HCT116 (cell line): ENCODE measurements at regions not wholly inside any gene's neighbourhood (a gene's known extent, or its start where the extent isn't known, plus 50 kb on each side); places are given as distances from the start of the nearest gene placed in this dataset.

Experiments used
- ELF1 ChIP-seq: IDR thresholded peaks from 2 replicates; pipeline ENCODE4 v1.6.1; 2012; ENCODE audit warnings: low read depth, borderline replicate concordance
- SP1 ChIP-seq: IDR thresholded peaks from 2 replicates; pipeline ENCODE4 v1.6.1; 2012; ENCODE audit warnings: low read depth
- TF ChIP-seq, protein P1 (sequence below): IDR thresholded peaks from 2 replicates; pipeline ENCODE4 v1.6.1; 2012

DNA sequence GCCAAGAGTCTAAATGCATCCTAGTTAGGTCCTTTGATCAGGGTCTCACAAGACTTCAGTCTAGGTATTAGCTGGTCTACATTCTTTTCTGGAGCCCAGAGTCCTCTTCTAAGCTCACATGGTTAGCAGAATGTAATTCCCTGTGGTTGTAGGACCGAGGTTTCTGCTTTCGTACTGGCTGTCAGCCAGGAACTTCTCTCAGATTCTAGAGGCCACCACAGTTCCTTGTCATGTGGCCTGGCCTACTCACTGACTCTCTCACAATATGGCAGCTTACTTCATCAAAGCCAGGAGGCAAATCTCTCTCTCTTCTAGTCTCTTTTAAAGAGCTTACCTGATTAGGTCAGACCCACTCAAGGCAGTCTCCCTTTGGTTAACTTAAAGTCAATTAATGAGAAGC is 82.9 kb downstream of the POU4F1 start:
- TF ChIP-seq, protein P1, sequence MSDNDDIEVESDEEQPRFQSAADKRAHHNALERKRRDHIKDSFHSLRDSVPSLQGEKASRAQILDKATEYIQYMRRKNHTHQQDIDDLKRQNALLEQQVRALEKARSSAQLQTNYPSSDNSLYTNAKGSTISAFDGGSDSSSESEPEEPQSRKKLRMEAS, result no peak
- TF ChIP-seq SP1, result no peak
- TF ChIP-seq ELF1, result no peak
